HepG2 (cell line): ENCODE measurements at regions not wholly inside any gene's neighbourhood (a gene's known extent, or its start where the extent isn't known, plus 50 kb on each side); places are given as distances from the start of the nearest gene placed in this dataset.

Experiments used
- ATAC-seq: fragments of 200-7000 bp; cut with Tn5 transposase; 3 replicates; pipeline ENCODE4 v1.9.1; 2020; ENCODE audit warnings: mild to moderate bottlenecking, moderate library complexity
- BruUV-seq: library from RNA; stranded (reverse); fragments of 400-500 nt; replicated peaks from 2 replicates; lab custom pipeline; 2021; lab: Mats Ljungman, UMichigan
- CTCF ChIA-PET: fragments of 300-600 bp; formaldehyde crosslinking; extraction: SDS; loops from one replicate; lab custom pipeline; 2021; ENCODE audit warnings: low total read pairs, inconsistent platforms, low intra/inter-chr PET ratio; lab: Yijun Ruan, JAX
- POLR2A ChIA-PET: fragments of 350-600 bp; sonication (Branson Sonifier 250); formaldehyde crosslinking; loops from one replicate; lab custom pipeline; 2020; ENCODE audit warnings: antibody characterized with exemption, inconsistent platforms; lab: Yijun Ruan, JAX
- DNase-seq: peaks from one replicate; pipeline ENCODE4 v3.0.0-alpha.2; 2015; ENCODE audit warnings: low spot score
- FAIRE-seq: peaks from 3 replicates; lab custom pipeline; 2011; peaks lifted over from hg19 to GRCh38; lab: Jason Lieb, UNC
- H2AFZ ChIP-seq: one replicate; pipeline ENCODE4 v1.6.1; 2011; ENCODE audit warnings: low read length, inconsistent platforms
- H3K27ac ChIP-seq: fragments of 300-600 bp; 3 replicates; pipeline ENCODE4 v1.8.0; 2011; ENCODE audit warnings: mixed run types, mild to moderate bottlenecking, mixed read lengths, low read length, inconsistent platforms; ENCODE audit not compliant: insufficient read depth; ENCODE audit errors: extremely low read length
- H3K27me3 ChIP-seq, 2 experiments: fragments of 200-600 bp in 1 of 2; 2 replicates in 1 of 2; 3 replicates in 1 of 2; pipeline versions ENCODE4 v1.6.0 to v1.8.0; 2011; ENCODE audit warnings: low read length in 2 of 2, mild to moderate bottlenecking in 2 of 2, moderate library complexity in 2 of 2, inconsistent platforms in 1 of 2; ENCODE audit not compliant: insufficient read depth in 2 of 2, control insufficient read depth in 1 of 2
- H3K36me3 ChIP-seq, 2 experiments: fragments of 200-600 bp in 1 of 2; replicated peaks in 1 of 2; 2 replicates in 1 of 2; 3 replicates in 1 of 2; pipeline versions ENCODE4 v1.5.1 to v1.8.0; 2011; ENCODE audit warnings: low read length in 2 of 2, inconsistent platforms in 1 of 2; ENCODE audit not compliant: insufficient read depth in 2 of 2, control insufficient read depth in 1 of 2
- H3K4me1 ChIP-seq: 2 replicates; pipeline ENCODE4 v1.5.1; 2012; ENCODE audit warnings: low read length, inconsistent platforms; ENCODE audit not compliant: insufficient read depth
- H3K4me2 ChIP-seq: 2 replicates; pipeline ENCODE4 v1.6.0; 2011; ENCODE audit warnings: low read depth, low read length, inconsistent platforms
- H3K4me3 ChIP-seq, 3 experiments: fragments of 200-600 bp in 1 of 3; sonication (generic), shearing (Covaris generic) in 1 of 3; replicated peaks in 1 of 3; 2 replicates each; pipeline ENCODE4 v1.5.1; 2011 to 2016; ENCODE audit warnings: low read length in 3 of 3, inconsistent platforms in 2 of 3, low read depth in 2 of 3, mild to moderate bottlenecking in 2 of 3, control low read depth in 1 of 3, mixed read lengths in 1 of 3; ENCODE audit not compliant: insufficient read depth in 1 of 3
- H3K79me2 ChIP-seq: one replicate; pipeline ENCODE4 v1.6.1; 2011; ENCODE audit warnings: low read length, inconsistent platforms; ENCODE audit not compliant: insufficient read depth
- H3K9ac ChIP-seq: 2 replicates; pipeline ENCODE4 v1.6.0; 2011; ENCODE audit warnings: mild to moderate bottlenecking, low read depth, low read length, inconsistent platforms; ENCODE audit not compliant: insufficient read depth
- H3K9me3 ChIP-seq: 2 replicates; pipeline ENCODE4 v1.5.1; 2012; ENCODE audit warnings: mild to moderate bottlenecking, low read length
- H4K20me1 ChIP-seq: 2 replicates; pipeline ENCODE4 v1.6.0; 2011; ENCODE audit warnings: inconsistent platforms, mild to moderate bottlenecking, low read length, moderate library complexity; ENCODE audit not compliant: insufficient read depth
- AGO1 ChIP-seq: fragments of 200-400 bp; formaldehyde crosslinking; IDR thresholded peaks from 2 replicates; pipeline ENCODE4 v1.6.1; 2017; ENCODE audit warnings: mild to moderate bottlenecking, low read depth, low read length, moderate library complexity; ENCODE audit not compliant: poor library complexity, severe bottlenecking
- ASH2L ChIP-seq: fragments of 300-600, 200-600 bp; sonication (generic); IDR thresholded peaks from 2 replicates; pipeline ENCODE4 v1.7.0; 2017; ENCODE audit warnings: low read depth, mild to moderate bottlenecking, moderate library complexity, mixed read lengths, low read length; ENCODE audit not compliant: insufficient read length
- ATF7-NPFF ChIP-seq: sonication (generic); formaldehyde crosslinking; IDR thresholded peaks from 2 replicates; pipeline ENCODE4 v1.8.1; 2023; ENCODE audit warnings: mild to moderate bottlenecking, low read depth, missing genetic modification reagents, moderate library complexity
- CENPX ChIP-seq: sonication (generic); formaldehyde crosslinking; IDR thresholded peaks from 2 replicates; pipeline ENCODE4 v1.9.0; 2021; ENCODE audit warnings: mild to moderate bottlenecking, missing genetic modification reagents, moderate library complexity
- GPN1 ChIP-seq: sonication (generic); formaldehyde crosslinking; IDR thresholded peaks from 2 replicates; pipeline ENCODE4 v1.5.1; 2020; ENCODE audit warnings: missing genetic modification reagents, borderline replicate concordance
- KDM1A ChIP-seq: IDR thresholded peaks from 2 replicates; pipeline ENCODE4 v1.6.1; 2016; ENCODE audit warnings: missing compliant biosample characterization
- NPAS2 ChIP-seq: sonication (generic); formaldehyde crosslinking; IDR thresholded peaks from 2 replicates; pipeline ENCODE4 v1.8.0; 2022; ENCODE audit warnings: mild to moderate bottlenecking, missing genetic modification reagents, borderline replicate concordance
- RBM22 ChIP-seq: fragments of 200-400 bp; formaldehyde crosslinking; optimal IDR thresholded peaks from 2 replicates; pipeline ENCODE3; 2017; ENCODE audit warnings: mild to moderate bottlenecking, low read length, moderate library complexity
- RELA ChIP-seq: sonication (generic); formaldehyde crosslinking; IDR thresholded peaks from 2 replicates; pipeline ENCODE4 v1.4.0; 2020; ENCODE audit warnings: missing genetic modification reagents
- SRSF9 ChIP-seq: fragments of 200-400 bp; formaldehyde crosslinking; IDR thresholded peaks from 2 replicates; pipeline ENCODE4 v1.6.1; 2018; ENCODE audit warnings: borderline replicate concordance, mild to moderate bottlenecking, low read depth, low read length; ENCODE audit not compliant: insufficient read depth, poor library complexity, severe bottlenecking
- STAT5B ChIP-seq: sonication (generic); formaldehyde crosslinking; IDR thresholded peaks from 2 replicates; pipeline ENCODE4 v1.4.0; 2020; ENCODE audit warnings: missing genetic modification reagents
- ZBTB3 ChIP-seq: sonication (generic); formaldehyde crosslinking; IDR thresholded peaks from 2 replicates; pipeline ENCODE4 v1.4.0; 2020; ENCODE audit warnings: low read depth, mild to moderate bottlenecking, moderate library complexity, missing genetic modification reagents, borderline replicate concordance
- ZBTB7B ChIP-seq: sonication (generic); formaldehyde crosslinking; IDR thresholded peaks from 2 replicates; pipeline ENCODE4 v1.4.0; 2020; ENCODE audit warnings: missing genetic modification reagents
- ZC3H4 ChIP-seq: sonication (generic); formaldehyde crosslinking; IDR thresholded peaks from 2 replicates; pipeline ENCODE4 v1.4.0; 2020; ENCODE audit warnings: missing genetic modification reagents, borderline replicate concordance
- ZNF570 ChIP-seq: sonication (generic); formaldehyde crosslinking; IDR thresholded peaks from 2 replicates; pipeline ENCODE4 v1.4.0; 2020; ENCODE audit warnings: mild to moderate bottlenecking, missing genetic modification reagents, borderline replicate concordance
- ZNF724P ChIP-seq: sonication (generic); formaldehyde crosslinking; IDR thresholded peaks from 2 replicates; pipeline ENCODE4 v1.8.0; 2022; ENCODE audit warnings: missing genetic modification reagents, borderline replicate concordance
- ZNF816 ChIP-seq: sonication (generic); formaldehyde crosslinking; IDR thresholded peaks from 2 replicates; pipeline ENCODE4 v1.8.0; 2022; ENCODE audit warnings: missing genetic modification reagents, mild to moderate bottlenecking, borderline replicate concordance
- WGBS: methylation state at CpG from one replicate; pipeline ENCODE4 v1.1.6; 2017; ENCODE audit warnings: low lambda C conversion rate; 5-methylcytosine and 5-hydroxymethylcytosine counted together
- in situ Hi-C: cut with HindIII; loops from 2 replicates; pipeline ENCODE4 v1.10.0; 2017; ENCODE audit warnings: low pct_unique_long_range_greater_than_20kb; ENCODE audit not compliant: extremely low pct_ligation_motif_present
- intact Hi-C: fragments of 100-400 bp; cut with micrococcal nuclease; formaldehyde crosslinking; loops from one replicate; pipeline ENCODE4 v1.10.0; 2022; ENCODE audit not compliant: unreplicated experiment
- TF ChIP-seq, protein P1 (sequence below): sonication (generic); formaldehyde crosslinking; IDR thresholded peaks from 2 replicates; pipeline ENCODE4 v1.5.0; 2020; ENCODE audit warnings: mild to moderate bottlenecking, missing genetic modification reagents, borderline replicate concordance

DNA sequence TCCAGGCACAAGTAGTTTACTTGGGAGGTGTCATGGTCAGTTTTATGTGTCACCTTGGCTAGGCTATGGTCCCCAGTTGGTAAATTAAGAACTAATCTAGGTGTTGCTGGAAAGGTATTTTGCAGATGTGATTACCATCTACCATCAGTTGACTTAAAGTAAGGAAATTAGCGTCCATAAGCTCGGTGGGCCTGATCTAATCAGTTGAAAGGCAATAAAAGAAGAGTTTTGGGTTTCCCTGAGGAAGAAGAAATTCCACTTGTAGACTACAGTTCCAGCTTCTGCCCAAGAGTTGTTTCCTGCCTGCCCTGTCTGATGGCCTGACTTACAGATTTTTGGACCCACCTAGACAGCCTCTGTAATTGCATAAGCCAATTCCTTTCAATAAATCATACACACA lies 438.7 kb upstream of the PROK2 start:
- Histone ChIP-seq H3K27ac (no peak overlapping the region), H3K9me3 (peaks cover 20% of the 10 kb centered on the region), H3K9ac (no peak overlapping the region), H3K79me2 (no peaks in the 10 kb centered on the region), H4K20me1 (no peaks in the 10 kb centered on the region), H3K4me2 (no peak overlapping the region), H3K27me3 (no peaks in the 10 kb centered on the region), H2AFZ (no peak overlapping the region), H3K4me3 (no peak overlapping the region), H3K4me1 (no peaks in the 10 kb centered on the region), H3K36me3 (no peaks in the 10 kb centered on the region)
- ChIA-PET POLR2A (no interaction called here), CTCF (no interaction called here)
- no peak for ATAC-seq
- 0% methylated on average over 2 of the region's 2 CpGs for WGBS
- in situ Hi-C loops (no loop called here), intact Hi-C loops (no loop called here)
- no TSS peak for BruUV-seq
- DNase-seq, result no peak
- no peak for FAIRE-seq
- TF ChIP-seq ZBTB7B (CRISPR knock-in tag), result no peak
- no peak for TF ChIP-seq KDM1A
- no peak for TF ChIP-seq ZBTB3 (CRISPR knock-in tag)
- no peak for TF ChIP-seq GPN1 (CRISPR knock-in tag)
- no peak for TF ChIP-seq ZC3H4
- TF ChIP-seq AGO1, result no peak
- no peak for TF ChIP-seq ZNF724P (CRISPR knock-in tag)
- TF ChIP-seq, protein P1, sequence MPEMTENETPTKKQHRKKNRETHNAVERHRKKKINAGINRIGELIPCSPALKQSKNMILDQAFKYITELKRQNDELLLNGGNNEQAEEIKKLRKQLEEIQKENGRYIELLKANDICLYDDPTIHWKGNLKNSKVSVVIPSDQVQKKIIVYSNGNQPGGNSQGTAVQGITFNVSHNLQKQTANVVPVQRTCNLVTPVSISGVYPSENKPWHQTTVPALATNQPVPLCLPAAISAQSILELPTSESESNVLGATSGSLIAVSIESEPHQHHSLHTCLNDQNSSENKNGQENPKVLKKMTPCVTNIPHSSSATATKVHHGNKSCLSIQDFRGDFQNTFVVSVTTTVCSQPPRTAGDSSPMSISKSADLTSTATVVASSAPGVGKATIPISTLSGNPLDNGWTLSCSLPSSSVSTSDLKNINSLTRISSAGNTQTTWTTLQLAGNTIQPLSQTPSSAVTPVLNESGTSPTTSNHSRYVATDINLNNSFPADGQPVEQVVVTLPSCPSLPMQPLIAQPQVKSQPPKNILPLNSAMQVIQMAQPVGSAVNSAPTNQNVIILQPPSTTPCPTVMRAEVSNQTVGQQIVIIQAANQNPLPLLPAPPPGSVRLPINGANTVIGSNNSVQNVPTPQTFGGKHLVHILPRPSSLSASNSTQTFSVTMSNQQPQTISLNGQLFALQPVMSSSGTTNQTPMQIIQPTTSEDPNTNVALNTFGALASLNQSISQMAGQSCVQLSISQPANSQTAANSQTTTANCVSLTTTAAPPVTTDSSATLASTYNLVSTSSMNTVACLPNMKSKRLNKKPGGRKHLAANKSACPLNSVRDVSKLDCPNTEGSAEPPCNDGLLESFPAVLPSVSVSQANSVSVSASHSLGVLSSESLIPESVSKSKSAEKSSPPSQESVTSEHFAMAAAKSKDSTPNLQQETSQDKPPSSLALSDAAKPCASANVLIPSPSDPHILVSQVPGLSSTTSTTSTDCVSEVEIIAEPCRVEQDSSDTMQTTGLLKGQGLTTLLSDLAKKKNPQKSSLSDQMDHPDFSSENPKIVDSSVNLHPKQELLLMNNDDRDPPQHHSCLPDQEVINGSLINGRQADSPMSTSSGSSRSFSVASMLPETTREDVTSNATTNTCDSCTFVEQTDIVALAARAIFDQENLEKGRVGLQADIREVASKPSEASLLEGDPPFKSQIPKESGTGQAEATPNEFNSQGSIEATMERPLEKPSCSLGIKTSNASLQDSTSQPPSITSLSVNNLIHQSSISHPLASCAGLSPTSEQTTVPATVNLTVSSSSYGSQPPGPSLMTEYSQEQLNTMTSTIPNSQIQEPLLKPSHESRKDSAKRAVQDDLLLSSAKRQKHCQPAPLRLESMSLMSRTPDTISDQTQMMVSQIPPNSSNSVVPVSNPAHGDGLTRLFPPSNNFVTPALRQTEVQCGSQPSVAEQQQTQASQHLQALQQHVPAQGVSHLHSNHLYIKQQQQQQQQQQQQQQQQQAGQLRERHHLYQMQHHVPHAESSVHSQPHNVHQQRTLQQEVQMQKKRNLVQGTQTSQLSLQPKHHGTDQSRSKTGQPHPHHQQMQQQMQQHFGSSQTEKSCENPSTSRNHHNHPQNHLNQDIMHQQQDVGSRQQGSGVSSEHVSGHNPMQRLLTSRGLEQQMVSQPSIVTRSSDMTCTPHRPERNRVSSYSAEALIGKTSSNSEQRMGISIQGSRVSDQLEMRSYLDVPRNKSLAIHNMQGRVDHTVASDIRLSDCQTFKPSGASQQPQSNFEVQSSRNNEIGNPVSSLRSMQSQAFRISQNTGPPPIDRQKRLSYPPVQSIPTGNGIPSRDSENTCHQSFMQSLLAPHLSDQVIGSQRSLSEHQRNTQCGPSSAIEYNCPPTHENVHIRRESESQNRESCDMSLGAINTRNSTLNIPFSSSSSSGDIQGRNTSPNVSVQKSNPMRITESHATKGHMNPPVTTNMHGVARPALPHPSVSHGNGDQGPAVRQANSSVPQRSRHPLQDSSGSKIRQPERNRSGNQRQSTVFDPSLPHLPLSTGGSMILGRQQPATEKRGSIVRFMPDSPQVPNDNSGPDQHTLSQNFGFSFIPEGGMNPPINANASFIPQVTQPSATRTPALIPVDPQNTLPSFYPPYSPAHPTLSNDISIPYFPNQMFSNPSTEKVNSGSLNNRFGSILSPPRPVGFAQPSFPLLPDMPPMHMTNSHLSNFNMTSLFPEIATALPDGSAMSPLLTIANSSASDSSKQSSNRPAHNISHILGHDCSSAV (CRISPR knock-in tag), result no peak
- TF ChIP-seq RBM22, result no peak
- no peak for TF ChIP-seq ATF7-NPFF
- no peak for TF ChIP-seq STAT5B
- TF ChIP-seq NPAS2 (CRISPR knock-in tag), result no peak
- TF ChIP-seq RELA, result no peak
- TF ChIP-seq CENPX (CRISPR knock-in tag), result no peak
- no peak for TF ChIP-seq ASH2L
- TF ChIP-seq ZNF570 (CRISPR knock-in tag), result no peak
- TF ChIP-seq SRSF9, result no peak
- no peak for TF ChIP-seq ZNF816 (CRISPR knock-in tag)
